ENCODE measurements at regions not wholly inside any gene's neighbourhood (a gene's known extent, or its start where the extent isn't known, plus 50 kb on each side); places are given as distances from the start of the nearest gene placed in this dataset.

DNA sequence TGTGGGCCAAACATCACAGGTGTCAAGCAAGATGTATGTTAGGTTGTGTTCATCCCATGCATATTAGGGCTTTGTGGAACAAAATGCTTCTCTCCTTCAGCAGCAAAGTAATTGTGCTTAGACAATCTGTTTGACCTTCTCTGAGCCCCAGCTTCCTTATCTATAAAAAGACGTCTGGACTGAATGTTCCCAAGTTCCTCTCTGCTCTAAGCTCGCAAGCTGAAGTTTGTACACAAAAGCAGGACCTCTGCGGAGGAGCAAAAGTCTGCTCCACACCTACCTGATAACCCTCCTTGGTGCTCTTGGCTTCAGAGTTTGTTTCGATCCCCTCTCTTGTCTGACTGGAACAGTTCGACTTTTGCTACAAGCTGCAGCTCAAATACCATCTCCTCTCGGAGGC is 95.7 kb upstream of the UBL3 start:
- POLR2A ChIA-PET: no interaction called here
- TF ChIP-seq EZH2phosphoT487 (IDR thresholded peaks at IDR 0.05; ENCODE audit: borderline replicate concordance, low read depth, low read length): no peak
- TF ChIP-seq, protein P1, sequence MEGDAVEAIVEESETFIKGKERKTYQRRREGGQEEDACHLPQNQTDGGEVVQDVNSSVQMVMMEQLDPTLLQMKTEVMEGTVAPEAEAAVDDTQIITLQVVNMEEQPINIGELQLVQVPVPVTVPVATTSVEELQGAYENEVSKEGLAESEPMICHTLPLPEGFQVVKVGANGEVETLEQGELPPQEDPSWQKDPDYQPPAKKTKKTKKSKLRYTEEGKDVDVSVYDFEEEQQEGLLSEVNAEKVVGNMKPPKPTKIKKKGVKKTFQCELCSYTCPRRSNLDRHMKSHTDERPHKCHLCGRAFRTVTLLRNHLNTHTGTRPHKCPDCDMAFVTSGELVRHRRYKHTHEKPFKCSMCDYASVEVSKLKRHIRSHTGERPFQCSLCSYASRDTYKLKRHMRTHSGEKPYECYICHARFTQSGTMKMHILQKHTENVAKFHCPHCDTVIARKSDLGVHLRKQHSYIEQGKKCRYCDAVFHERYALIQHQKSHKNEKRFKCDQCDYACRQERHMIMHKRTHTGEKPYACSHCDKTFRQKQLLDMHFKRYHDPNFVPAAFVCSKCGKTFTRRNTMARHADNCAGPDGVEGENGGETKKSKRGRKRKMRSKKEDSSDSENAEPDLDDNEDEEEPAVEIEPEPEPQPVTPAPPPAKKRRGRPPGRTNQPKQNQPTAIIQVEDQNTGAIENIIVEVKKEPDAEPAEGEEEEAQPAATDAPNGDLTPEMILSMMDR (conservative IDR thresholded peaks at IDR 0.05; ENCODE audit: low read length): no peak

DNA sequence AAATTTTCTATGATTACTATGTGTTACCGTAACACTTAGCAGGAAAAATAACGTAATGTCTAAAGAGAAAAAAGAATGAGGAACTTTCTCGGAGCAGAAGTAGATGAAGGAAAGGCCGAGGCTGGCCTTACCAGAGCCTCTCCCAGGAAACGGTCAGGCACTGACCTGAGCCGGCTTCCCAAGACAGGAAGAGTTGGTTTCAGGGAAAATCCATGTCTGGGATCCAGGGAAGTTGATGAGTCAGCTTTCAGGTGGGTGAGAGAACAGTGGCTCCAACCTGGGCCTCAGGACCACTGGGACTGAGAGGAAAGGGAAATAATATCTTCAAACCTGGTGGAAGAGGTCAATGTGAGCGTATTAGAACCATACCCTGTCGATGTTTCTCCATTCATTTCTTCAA is 93.3 kb upstream of the UBL3 start:
- Histone ChIP-seq H4K20me1 (ENCODE audit: insufficient read depth, low read length) (no peaks in the 10 kb centered on the region), H3K4me1 (ENCODE audit: insufficient read depth, low read length, poor library complexity, severe bottlenecking) (no peaks in the 10 kb centered on the region), H3K4me3 (ENCODE audit: low read depth, low read length, poor library complexity, severe bottlenecking) (no peak overlapping the region), H2AFZ (ENCODE audit: low read length) (no peak overlapping the region), H3K9me2 (ENCODE audit: insufficient read depth, low read length) (no peaks in the 10 kb centered on the region), H3K36me3 (ENCODE audit: insufficient read depth, low read length) (no peaks in the 10 kb centered on the region), H3K27ac (ENCODE audit: low read depth, low read length, poor library complexity, severe bottlenecking) (no peak overlapping the region), H3K79me2 (ENCODE audit: insufficient read depth, low read depth, low read length) (no peaks in the 10 kb centered on the region), H3K9me3 (ENCODE audit: low read length) (no peaks in the 10 kb centered on the region), H3K4me2 (ENCODE audit: low read length) (no peak overlapping the region)
- POLR2A ChIA-PET: no interaction called here
- BruUV-seq (replicated peaks): no TSS peak
- no peak for DNase-seq (ENCODE audit: low spot score)
- intact Hi-C loops (cut with micrococcal nuclease; ENCODE audit: unreplicated experiment): no loop called here
- no peak for TF ChIP-seq EZH2phosphoT487 (IDR thresholded peaks at IDR 0.05; ENCODE audit: borderline replicate concordance, low read depth, low read length)
- TF ChIP-seq, protein P1 (conservative IDR thresholded peaks at IDR 0.05; ENCODE audit: low read length): no peak
- CTCF ChIA-PET (ENCODE audit: unreplicated experiment): no interaction called here

More for the DNA sequence above, 95.7 kb upstream of the UBL3 start:
- BruUV-seq (replicated peaks): no TSS peak
- Histone ChIP-seq H3K4me2 (ENCODE audit: low read length) (no peak overlapping the region), H3K36me3 (ENCODE audit: insufficient read depth, low read length) (no peaks in the 10 kb centered on the region), H3K4me1 (ENCODE audit: insufficient read depth, low read length, poor library complexity, severe bottlenecking) (no peaks in the 10 kb centered on the region), H3K9me2 (ENCODE audit: insufficient read depth, low read length) (no peaks in the 10 kb centered on the region), H4K20me1 (ENCODE audit: insufficient read depth, low read length) (no peaks in the 10 kb centered on the region), H2AFZ (ENCODE audit: low read length) (no peak overlapping the region), H3K79me2 (ENCODE audit: insufficient read depth, low read depth, low read length) (no peaks in the 10 kb centered on the region), H3K4me3 (ENCODE audit: low read depth, low read length, poor library complexity, severe bottlenecking) (no peak overlapping the region), H3K27ac (ENCODE audit: low read depth, low read length, poor library complexity, severe bottlenecking) (no peak overlapping the region), H3K9me3 (ENCODE audit: low read length) (no peaks in the 10 kb centered on the region)
- DNase-seq (ENCODE audit: low spot score): no peak
- CTCF ChIA-PET (ENCODE audit: unreplicated experiment): no interaction called here
- intact Hi-C loops (cut with micrococcal nuclease; ENCODE audit: unreplicated experiment): no loop called here

DNA sequence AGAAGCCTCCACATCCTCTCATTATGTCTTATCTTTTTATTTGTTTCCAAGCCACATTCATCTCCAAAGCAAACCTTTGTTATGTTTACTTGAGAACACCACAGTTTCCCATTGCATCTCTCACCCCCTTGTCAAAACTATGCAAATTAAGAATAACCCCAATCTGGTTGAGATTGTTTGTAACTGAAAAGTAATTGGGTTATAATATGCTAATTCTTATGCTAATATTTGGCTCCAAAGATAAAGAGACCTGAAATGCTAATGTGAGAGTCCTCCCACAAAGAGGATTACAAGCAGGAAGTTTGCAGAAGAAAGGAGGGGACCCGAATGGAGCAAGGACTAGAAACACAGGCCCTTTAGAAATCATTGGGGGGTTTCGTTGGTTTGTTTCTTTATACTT is 92.9 kb upstream of the UBL3 start:
- H2AFZ ChIP-seq (ENCODE audit: low read length): no peak overlapping the region
- H3K79me2 ChIP-seq (ENCODE audit: insufficient read depth, low read depth, low read length): no peaks in the 10 kb centered on the region
- ChIA-PET POLR2A (no interaction called here), CTCF (ENCODE audit: unreplicated experiment) (no interaction called here)
- H3K9me2 ChIP-seq (ENCODE audit: insufficient read depth, low read length): no peaks in the 10 kb centered on the region
- H3K4me2 ChIP-seq (ENCODE audit: low read length): no peak overlapping the region
- BruUV-seq (replicated peaks): no TSS peak
- no peak overlapping the region for H3K27ac ChIP-seq (ENCODE audit: low read depth, low read length, poor library complexity, severe bottlenecking)
- intact Hi-C loops (cut with micrococcal nuclease; ENCODE audit: unreplicated experiment): no loop called here
- no peaks in the 10 kb centered on the region for H4K20me1 ChIP-seq (ENCODE audit: insufficient read depth, low read length)
- H3K36me3 ChIP-seq (ENCODE audit: insufficient read depth, low read length): no peaks in the 10 kb centered on the region
- H3K4me1 ChIP-seq (ENCODE audit: insufficient read depth, low read length, poor library complexity, severe bottlenecking): no peaks in the 10 kb centered on the region
- no peak overlapping the region for H3K4me3 ChIP-seq (ENCODE audit: low read depth, low read length, poor library complexity, severe bottlenecking)
- TF ChIP-seq EZH2phosphoT487 (IDR thresholded peaks at IDR 0.05; ENCODE audit: borderline replicate concordance, low read depth, low read length): no peak
- TF ChIP-seq, protein P1 (conservative IDR thresholded peaks at IDR 0.05; ENCODE audit: low read length): no peak
- no peaks in the 10 kb centered on the region for H3K9me3 ChIP-seq (ENCODE audit: low read length)
- DNase-seq (ENCODE audit: low spot score): no peak

All from OCI-LY7 (cell line).